Endodermal cell (in vitro differentiated cells): ENCODE measurements at regions not wholly inside any gene's neighbourhood (a gene's known extent, or its start where the extent isn't known, plus 50 kb on each side); places are given as distances from the start of the nearest gene placed in this dataset.

Experiments
- DNase-seq: peaks from one replicate; pipeline ENCODE4 v3.0.0-alpha.2; 2017
- H3K27ac ChIP-seq: 2 replicates; pipeline ENCODE4 v1.5.1; 2013; ENCODE audit warnings: mild to moderate bottlenecking, low read depth, low read length, moderate library complexity
- H3K27me3 ChIP-seq: 2 replicates; pipeline ENCODE4 v1.6.1; 2013; ENCODE audit warnings: mild to moderate bottlenecking, low read length, moderate library complexity; ENCODE audit not compliant: insufficient read depth, control insufficient read depth, poor library complexity, severe bottlenecking
- H3K36me3 ChIP-seq: 2 replicates; pipeline ENCODE4 v1.7.0; 2013; ENCODE audit warnings: mild to moderate bottlenecking, low read length, moderate library complexity; ENCODE audit not compliant: control insufficient read depth, insufficient read depth
- H3K4me1 ChIP-seq: one replicate; pipeline ENCODE4 v1.7.0; 2013; ENCODE audit warnings: low read length; ENCODE audit not compliant: control insufficient read depth, insufficient read depth
- H3K4me3 ChIP-seq: 2 replicates; pipeline ENCODE4 v1.5.1; 2013; ENCODE audit warnings: mild to moderate bottlenecking, low read length, moderate library complexity
- H3K9ac ChIP-seq: 2 replicates; pipeline ENCODE4 v1.6.1; 2013; ENCODE audit warnings: mild to moderate bottlenecking, low read length, moderate library complexity; ENCODE audit not compliant: poor library complexity, severe bottlenecking; ENCODE audit errors: extremely low read depth
- H3K9me3 ChIP-seq: 2 replicates; pipeline ENCODE4 v1.6.1; 2013; ENCODE audit warnings: mild to moderate bottlenecking, low read length, moderate library complexity; ENCODE audit not compliant: control insufficient read depth
- H3K27ac Mint-ChIP-seq: 2 replicates; pipeline ENCODE4 v1.8.0; 2020; ENCODE audit warnings: mixed read lengths
- H3K27me3 Mint-ChIP-seq: 2 replicates; pipeline ENCODE4 v1.8.0; 2021; ENCODE audit warnings: mild to moderate bottlenecking, mixed read lengths; ENCODE audit not compliant: insufficient read depth
- H3K36me3 Mint-ChIP-seq: 2 replicates; pipeline ENCODE4 v1.8.0; 2020; ENCODE audit warnings: low read depth, mixed read lengths
- H3K4me1 Mint-ChIP-seq: 2 replicates; pipeline ENCODE4 v1.8.0; 2020; ENCODE audit warnings: mixed read lengths
- H3K4me3 Mint-ChIP-seq: 2 replicates; pipeline ENCODE4 v1.8.0; 2020; ENCODE audit warnings: mild to moderate bottlenecking, moderate library complexity, mixed read lengths
- H3K9me3 Mint-ChIP-seq: 2 replicates; pipeline ENCODE4 v1.8.0; 2020; ENCODE audit warnings: mild to moderate bottlenecking, mixed read lengths
- CTCF ChIP-seq: fragments of 200-600 bp; sonication (generic); conservative IDR thresholded peaks from 2 replicates; pipeline ENCODE4 v1.5.0; 2021; ENCODE audit warnings: antibody characterized with exemption, mild to moderate bottlenecking
- WGBS, 2 experiments: methylation state at CpG; one replicate each; pipeline versions ENCODE4 v1.1.5 to v1.1.7; 2013; ENCODE audit warnings: missing lambda C conversion rate in 2 of 2, mixed read lengths in 1 of 2; ENCODE audit not compliant: insufficient coverage in 1 of 2, insufficient read length in 1 of 2; 5-methylcytosine and 5-hydroxymethylcytosine counted together

GRCh38 chr11:134628426-134628825 is 216.4 kb upstream of the B3GAT1 start:
- no peak overlapping the region for H3K9ac ChIP-seq
- WGBS, 2 experiments = 83 to 84% methylated on average over 6 of the region's 6 CpGs
- peaks cover 7% of the 10 kb centered on the region for H3K27me3 Mint-ChIP-seq
- no peaks in the 10 kb centered on the region for H3K4me1 Mint-ChIP-seq
- H3K9me3 ChIP-seq = no peaks in the 10 kb centered on the region
- H3K27ac ChIP-seq = no peak overlapping the region
- no peaks in the 10 kb centered on the region for H3K9me3 Mint-ChIP-seq
- DNase-seq = no peak
- no peak overlapping the region for H3K4me3 ChIP-seq
- no peak overlapping the region for H3K4me3 Mint-ChIP-seq
- H3K27me3 ChIP-seq = no peaks in the 10 kb centered on the region
- H3K4me1 ChIP-seq = no peaks in the 10 kb centered on the region
- H3K27ac Mint-ChIP-seq = no peak overlapping the region
- TF ChIP-seq CTCF = no peak
- no peaks in the 10 kb centered on the region for H3K36me3 ChIP-seq
- H3K36me3 Mint-ChIP-seq = no peaks in the 10 kb centered on the region

- 94 to 98% methylated on average over 4 of the region's 4 CpGs for WGBS, 2 experiments
- Histone ChIP-seq H3K27ac (no peak overlapping the region), H3K27me3 (no peaks in the 10 kb centered on the region), H3K36me3 (no peaks in the 10 kb centered on the region), H3K9me3 (no peaks in the 10 kb centered on the region), H3K9ac (no peak overlapping the region), H3K4me3 (no peak overlapping the region), H3K4me1 (no peaks in the 10 kb centered on the region)
- no peaks in the 10 kb centered on the region for H3K4me1 Mint-ChIP-seq
- H3K27ac Mint-ChIP-seq = no peak overlapping the region
- TF ChIP-seq CTCF = no peak
- H3K9me3 Mint-ChIP-seq = no peaks in the 10 kb centered on the region
- H3K36me3 Mint-ChIP-seq = no peaks in the 10 kb centered on the region
- no peak for DNase-seq
- no peak overlapping the region for H3K4me3 Mint-ChIP-seq
- peaks cover 12% of the 10 kb centered on the region for H3K27me3 Mint-ChIP-seq
Measured at GRCh38 chr11:134626032-134626431, 214.0 kb upstream of the B3GAT1 start.

GRCh38 chr11:134625631-134626030 is 213.6 kb upstream of the B3GAT1 start:
- H3K36me3 Mint-ChIP-seq = no peaks in the 10 kb centered on the region
- Histone ChIP-seq H3K4me1 (no peaks in the 10 kb centered on the region), H3K27me3 (no peaks in the 10 kb centered on the region), H3K4me3 (no peak overlapping the region), H3K9me3 (no peaks in the 10 kb centered on the region), H3K27ac (no peak overlapping the region), H3K9ac (no peak overlapping the region), H3K36me3 (no peaks in the 10 kb centered on the region)
- no peak for TF ChIP-seq CTCF
- H3K9me3 Mint-ChIP-seq = no peaks in the 10 kb centered on the region
- no peaks in the 10 kb centered on the region for H3K4me1 Mint-ChIP-seq
- DNase-seq = no peak
- no peak overlapping the region for H3K4me3 Mint-ChIP-seq
- peaks cover 12% of the 10 kb centered on the region for H3K27me3 Mint-ChIP-seq
- WGBS, 2 experiments = 84 to 96% methylated on average over 3 of the region's 3 CpGs
- H3K27ac Mint-ChIP-seq = no peak overlapping the region
